Lung (tissue), 11 donors: ENCODE measurements at regions not wholly inside any gene's neighbourhood (a gene's known extent, or its start where the extent isn't known, plus 50 kb on each side); places are given as distances from the start of the nearest gene placed in this dataset.

Experiments
- ATAC-seq: fragments of 200-7000 bp; cut with Tn5 transposase; one replicate; pipeline ENCODE4 v1.9.1; 2020; ENCODE audit warnings: moderate number of reproducible peaks; ENCODE audit not compliant: insufficient read depth, low FRiP score
- DNase-seq, 3 donors: peaks; one replicate each; pipeline ENCODE4 v3.0.0-alpha.2; 2013 to 2017
- H3K27ac ChIP-seq, 2 donors: one replicate each; pipeline ENCODE4 v1.5.1; 2013; ENCODE audit warnings: mild to moderate bottlenecking in 2 of 2, moderate library complexity in 2 of 2, control low read depth in 1 of 2, inconsistent platforms in 1 of 2, low read depth in 1 of 2, low read length in 1 of 2
- H3K27me3 ChIP-seq, 3 donors: one replicate each; pipeline ENCODE4 v1.5.1; 2013; ENCODE audit warnings: low read length in 2 of 3; ENCODE audit not compliant: control insufficient read depth in 3 of 3, insufficient read depth in 3 of 3
- H3K36me3 ChIP-seq, 4 donors: one replicate each; pipeline ENCODE4 v1.5.1; 2013; ENCODE audit warnings: low read length in 4 of 4, mild to moderate bottlenecking in 1 of 4, moderate library complexity in 1 of 4; ENCODE audit not compliant: control insufficient read depth in 4 of 4, insufficient read depth in 4 of 4
- H3K4me1 ChIP-seq, 5 donors: one replicate each; pipeline ENCODE4 v1.5.1; 2013; ENCODE audit warnings: low read length in 5 of 5, mild to moderate bottlenecking in 2 of 5, moderate library complexity in 1 of 5; ENCODE audit not compliant: control insufficient read depth in 5 of 5, insufficient read depth in 5 of 5
- H3K4me3 ChIP-seq: one replicate; pipeline ENCODE4 v1.5.1; 2013; ENCODE audit warnings: mild to moderate bottlenecking, control low read depth, moderate library complexity
- H3K9ac ChIP-seq, 2 donors: one replicate each; pipeline ENCODE4 v1.5.1; 2013; ENCODE audit warnings: low read length in 2 of 2, control low read depth in 1 of 2; ENCODE audit not compliant: insufficient read depth in 1 of 2
- H3K9me3 ChIP-seq, 4 donors: one replicate each; pipeline ENCODE4 v1.5.1; 2013; ENCODE audit warnings: low read length in 3 of 4, mild to moderate bottlenecking in 1 of 4, moderate library complexity in 1 of 4; ENCODE audit not compliant: control insufficient read depth in 4 of 4, insufficient read depth in 3 of 4
- CTCF ChIP-seq: IDR thresholded peaks from 2 replicates; pipeline ENCODE4 v1.5.1; 2012; ENCODE audit warnings: mild to moderate bottlenecking; ENCODE audit errors: control extremely low read depth, extremely low read depth
- WGBS, 2 donors: extraction: QIAGEN DNeasy Blood & Tissue Kit; methylation state at CpG; one replicate each; pipeline ENCODE4 v1.1.7; 2013; 5-methylcytosine and 5-hydroxymethylcytosine counted together
- donor health status: control.
- donor health status: control.
- donor health status: Bipolar disorder and iron deficiency.
- donor health status: healthy.
- donor health status: DM: yes; HTN: yes; CAD: no.

GRCh38 chr3:67296039-67296892, 298.2 kb downstream of the KBTBD8 start:
- ATAC-seq (no peak), DNase-seq (no peak)
- H3K9ac ChIP-seq, result no peak overlapping the region

GRCh38 chr3:67297715-67298475, 299.8 kb downstream of the KBTBD8 start:
- WGBS, 2 donors, result 97% methylated on average over 4 of the region's 4 CpGs

More at GRCh38 chr3:67296039-67296892, 298.2 kb downstream of the KBTBD8 start:
- no peak for TF ChIP-seq CTCF
- 79 to 86% methylated on average over 5 of the region's 5 CpGs for WGBS, 2 donors
- no peaks in the 10 kb centered on the region for H3K36me3 ChIP-seq
- H3K4me3 ChIP-seq, result no peak overlapping the region
- H3K9me3 ChIP-seq, result no peaks in the 10 kb centered on the region
- no peaks in the 10 kb centered on the region for H3K27me3 ChIP-seq
- peaks cover 0 to 5% (median 0%) of the 10 kb centered on the region in 5 donors for H3K4me1 ChIP-seq
- no peak overlapping the region for H3K27ac ChIP-seq

GRCh38 chr3:67301556-67301955, 303.4 kb downstream of the KBTBD8 start:
- Histone ChIP-seq H3K36me3 (no peaks in the 10 kb centered on the region), H3K9ac (no peak overlapping the region), H3K4me3 (no peak overlapping the region), H3K27ac (no peak overlapping the region), H3K4me1 (no peaks in the 10 kb centered on the region), H3K9me3 (no peaks in the 10 kb centered on the region), H3K27me3 (peaks cover 0 to 3% (median 0%) of the 10 kb centered on the region in 3 donors)
- TF ChIP-seq CTCF, result no peak
- 71 to 83% methylated on average over 2 of the region's 2 CpGs for WGBS, 2 donors
- no peak for DNase-seq
- ATAC-seq, result no peak

More at GRCh38 chr3:67297715-67298475, 299.8 kb downstream of the KBTBD8 start:
- ATAC-seq (no peak), DNase-seq (no peak)
- TF ChIP-seq CTCF, result no peak
- H3K27ac ChIP-seq, result no peak overlapping the region
- no peaks in the 10 kb centered on the region for H3K9me3 ChIP-seq
- H3K4me1 ChIP-seq, result peaks cover 0 to 2% (median 0%) of the 10 kb centered on the region in 5 donors
- H3K36me3 ChIP-seq, result no peaks in the 10 kb centered on the region
- no peak overlapping the region for H3K9ac ChIP-seq
- H3K27me3 ChIP-seq, result peaks cover 0 to 3% (median 0%) of the 10 kb centered on the region in 3 donors
- no peak overlapping the region for H3K4me3 ChIP-seq
